ENCODE measurements at regions not wholly inside any gene's neighbourhood (a gene's known extent, or its start where the extent isn't known, plus 50 kb on each side); places are given as distances from the start of the nearest gene placed in this dataset.

- TF ChIP-seq CTCF (IDR thresholded peaks at IDR 0.05; ENCODE audit: low read depth, low read length, poor library complexity, severe bottlenecking) = no peak
- TF ChIP-seq EZH2phosphoT487 (IDR thresholded peaks at IDR 0.05; ENCODE audit: borderline replicate concordance, low read length) = no peak
These were observed 139.5 kb downstream of the DLL1 start for GRCh38 chr6:170151321-170151771.
